ENCODE measurements at regions not wholly inside any gene's neighbourhood (a gene's known extent, or its start where the extent isn't known, plus 50 kb on each side); places are given as distances from the start of the nearest gene placed in this dataset.

DNA sequence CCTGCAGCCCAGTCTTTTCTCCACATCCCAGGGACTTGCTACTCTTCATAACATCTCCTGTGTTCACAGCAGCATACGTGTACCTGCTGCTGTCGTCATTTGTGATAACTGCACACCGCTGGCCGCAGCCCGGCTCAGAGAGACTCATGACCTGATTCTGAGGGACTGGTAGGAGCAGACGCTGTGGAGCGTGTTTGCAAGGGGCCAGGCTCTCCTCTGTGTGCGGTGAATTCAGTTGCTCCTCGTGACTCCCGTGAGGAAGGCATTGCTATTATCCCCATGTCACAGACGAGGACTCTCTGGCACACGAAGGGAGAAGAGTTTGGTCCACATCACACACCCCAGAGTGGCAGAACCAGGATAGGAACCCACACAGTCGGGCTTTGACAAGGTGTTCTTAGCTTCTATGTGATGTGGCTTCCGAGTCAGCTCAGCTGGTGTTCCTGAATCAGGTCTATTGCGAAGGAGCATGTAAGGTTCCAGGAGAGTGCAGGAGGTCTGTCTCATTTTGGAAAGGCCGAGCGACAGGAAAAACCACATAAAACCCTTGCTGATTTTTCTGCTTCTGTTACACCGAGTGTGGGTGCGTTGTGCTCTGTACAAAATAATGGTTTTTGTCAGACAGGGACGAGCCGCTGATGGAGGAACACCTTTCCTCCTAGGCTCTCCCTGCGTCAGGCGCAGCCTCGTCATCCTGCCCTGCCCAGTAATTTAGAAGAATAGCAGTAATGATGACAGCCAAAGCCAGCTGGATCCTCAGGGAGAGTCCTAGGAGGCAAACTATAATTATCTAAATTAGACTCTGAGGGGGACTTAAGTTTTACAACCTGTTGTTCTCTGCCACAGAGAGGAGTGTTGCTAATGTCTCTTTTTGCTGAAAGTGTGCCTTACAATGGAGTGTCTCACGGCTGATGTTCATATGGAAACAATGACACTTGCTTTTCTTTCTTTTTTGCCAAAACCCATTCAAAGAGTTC is 157.5 kb upstream of the RGMA start:
- H3K4me3 ChIP-seq (ENCODE audit: low read length), result no peak overlapping the region
- TF ChIP-seq ZNF274 (IDR thresholded peaks at IDR 0.05; ENCODE audit: low read depth, low read length), result no peak

DNA sequence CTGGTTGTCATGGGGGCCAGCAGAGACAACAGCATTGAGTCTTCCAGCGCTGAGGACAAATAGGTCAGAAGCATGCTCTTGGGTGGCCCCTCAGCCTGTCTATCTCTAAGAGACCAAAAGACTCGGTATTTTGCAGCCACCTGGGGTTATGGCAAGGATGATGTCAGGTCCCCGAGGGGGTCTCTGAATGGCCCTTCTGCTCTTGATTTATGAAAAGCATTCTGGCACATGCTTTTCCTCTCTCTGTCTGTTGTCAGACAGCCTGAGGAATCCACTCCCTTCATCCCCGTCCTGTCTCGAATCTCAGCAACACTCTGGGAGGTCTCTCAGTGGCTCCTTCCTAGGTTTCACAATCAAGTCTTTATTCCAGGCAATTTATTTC is 156.6 kb upstream of the RGMA start:
- no peak overlapping the region for H3K4me3 ChIP-seq (ENCODE audit: low read length)
- TF ChIP-seq ZNF274 (IDR thresholded peaks at IDR 0.05; ENCODE audit: low read depth, low read length), result no peak

- TF ChIP-seq ZNF274 (IDR thresholded peaks at IDR 0.05; ENCODE audit: low read depth, low read length), result no peak
- no peak overlapping the region for H3K4me3 ChIP-seq (ENCODE audit: low read length)
Measured at GRCh38 chr15:93244696-93245660, 156.0 kb upstream of the RGMA start.

GRCh38 chr15:93243573-93243972 is 154.6 kb upstream of the RGMA start:
- no peak for TF ChIP-seq ZNF274 (IDR thresholded peaks at IDR 0.05; ENCODE audit: low read depth, low read length)
- H3K4me3 ChIP-seq (ENCODE audit: low read length), result no peak overlapping the region

DNA sequence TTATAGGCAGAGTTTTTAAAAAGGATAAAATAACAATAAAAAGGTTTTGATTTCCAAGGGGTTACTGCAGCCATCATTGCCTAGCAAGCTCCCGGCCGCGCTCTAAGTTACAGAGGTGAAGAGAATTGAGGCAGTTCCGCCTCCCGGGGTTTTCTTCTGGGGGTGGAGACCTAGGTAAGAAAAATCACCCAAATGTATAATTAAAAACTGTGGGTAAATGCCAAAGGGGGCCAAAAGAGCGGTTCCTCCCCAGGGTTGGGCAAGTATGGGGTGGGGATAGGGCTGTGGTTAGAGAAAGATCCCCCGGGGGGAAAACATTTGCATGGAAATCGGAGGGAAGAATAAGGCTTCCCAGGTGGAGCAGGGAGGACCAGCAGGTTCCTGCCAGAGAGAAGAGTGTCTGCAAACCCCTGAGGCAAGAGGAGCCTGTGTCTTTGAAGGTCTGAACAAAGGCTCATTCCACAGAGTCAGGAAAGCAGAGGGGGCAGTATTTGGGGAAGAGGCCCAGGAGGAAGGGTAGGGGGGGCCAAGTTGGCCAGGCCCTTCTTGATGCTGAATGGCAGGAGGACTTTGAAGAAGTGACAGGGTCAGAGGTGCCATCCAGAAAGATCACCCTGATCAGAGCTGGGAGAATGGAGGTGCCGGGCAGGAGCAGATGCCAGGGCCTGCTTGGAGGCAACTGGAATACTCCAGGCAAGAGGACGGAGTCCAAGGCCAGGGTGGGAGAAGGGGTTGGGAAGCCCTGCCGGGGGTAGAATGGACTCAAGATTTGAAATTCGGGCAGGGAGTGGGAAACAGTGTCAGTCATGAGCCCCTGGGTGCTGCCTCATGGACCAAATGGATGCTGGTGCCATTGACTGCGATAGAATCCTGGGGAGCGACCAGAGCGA is 152.9 kb upstream of the RGMA start:
- TF ChIP-seq ZNF274 (IDR thresholded peaks at IDR 0.05; ENCODE audit: low read depth, low read length), result no peak
- H3K4me3 ChIP-seq (ENCODE audit: low read length), result no peak overlapping the region

GRCh38 chr15:93239993-93240392 is 151.0 kb upstream of the RGMA start:
- TF ChIP-seq ZNF274 (IDR thresholded peaks at IDR 0.05; ENCODE audit: low read depth, low read length), result no peak
- H3K4me3 ChIP-seq (ENCODE audit: low read length), result no peak overlapping the region

DNA sequence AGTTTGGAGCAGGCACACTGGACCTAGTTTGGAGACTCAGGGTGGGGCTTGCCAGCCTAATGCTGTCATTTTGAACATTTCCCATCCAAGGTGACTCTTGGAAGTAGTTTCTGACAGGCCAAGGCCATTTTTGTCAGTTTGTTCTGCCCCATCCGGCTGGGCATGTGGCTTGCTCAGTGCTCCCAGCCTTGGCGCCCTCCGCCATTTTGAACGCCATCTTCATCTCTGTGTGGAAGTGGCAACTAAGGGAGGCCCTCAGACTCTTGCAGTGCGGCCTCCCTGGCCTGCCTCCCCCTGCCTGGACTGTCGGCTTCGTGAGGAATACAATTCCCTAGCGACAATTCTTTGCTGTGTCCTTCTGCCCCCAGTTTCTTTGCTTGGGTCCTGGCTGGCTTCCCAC is 150.6 kb upstream of the RGMA start:
- no peak for TF ChIP-seq ZNF274 (IDR thresholded peaks at IDR 0.05; ENCODE audit: low read depth, low read length)
- no peak overlapping the region for H3K4me3 ChIP-seq (ENCODE audit: low read length)

DNA sequence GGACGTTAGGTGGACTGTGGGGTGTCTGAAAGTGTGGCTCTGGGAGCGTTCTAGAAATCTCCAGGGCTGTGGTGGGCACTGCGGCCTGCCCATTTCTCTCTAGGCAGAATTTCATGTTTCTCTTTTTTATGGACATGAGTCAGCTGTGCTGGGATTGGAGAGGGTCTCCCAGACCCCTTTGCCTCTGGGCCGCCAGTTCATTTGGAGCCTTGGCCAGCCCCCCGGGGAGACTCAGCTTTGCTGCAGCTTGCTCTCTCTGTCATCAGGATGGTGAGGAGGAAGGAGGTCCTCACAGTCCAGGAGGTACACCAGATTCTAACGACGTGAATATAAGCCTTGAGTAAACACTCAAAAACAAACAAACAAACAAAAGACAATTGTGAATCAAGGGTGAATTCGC is 149.6 kb upstream of the RGMA start:
- no peak for TF ChIP-seq ZNF274 (IDR thresholded peaks at IDR 0.05; ENCODE audit: low read depth, low read length)

DNA sequence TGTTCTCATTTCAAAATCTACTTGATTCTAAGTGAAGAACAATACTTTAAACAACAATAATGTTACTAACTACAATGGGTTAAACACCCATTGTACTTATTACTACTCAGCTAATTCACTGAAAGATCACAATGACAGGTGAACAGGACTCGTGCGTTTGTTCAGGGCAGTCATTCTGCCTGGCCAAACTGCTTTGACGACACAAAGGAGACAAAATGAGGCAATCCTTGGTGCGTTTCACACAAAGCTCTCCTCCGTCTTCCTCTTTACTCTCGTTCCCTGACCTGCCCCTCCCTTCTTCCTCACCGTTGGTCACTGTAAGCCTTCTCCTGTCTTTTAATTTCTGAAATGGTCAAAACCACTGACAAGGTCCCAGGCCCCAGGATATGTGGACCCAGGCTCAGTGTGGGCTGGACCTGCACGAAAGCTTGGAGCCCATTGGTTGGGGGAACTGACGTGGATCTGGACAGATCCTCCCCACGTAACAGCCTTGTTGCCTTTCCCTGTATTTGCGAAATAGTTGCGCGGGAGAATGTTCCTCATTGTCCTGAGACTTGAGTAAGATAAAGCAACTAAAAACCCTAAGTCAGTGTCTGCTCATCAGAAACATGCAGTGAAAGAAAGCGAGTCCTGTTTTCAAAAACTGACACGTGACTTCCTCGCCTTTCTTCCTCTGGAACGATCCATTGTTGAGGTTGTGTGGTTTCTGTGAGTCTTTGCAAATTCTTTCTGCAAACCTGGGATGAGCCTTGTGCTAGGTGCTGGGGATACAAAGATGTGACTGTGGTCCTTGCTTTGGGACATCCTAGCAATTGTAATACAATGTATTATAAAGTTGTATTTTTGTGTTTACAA is 147.1 kb upstream of the RGMA start:
- no peak overlapping the region for H3K4me3 ChIP-seq (ENCODE audit: low read length)
- no peak for TF ChIP-seq ZNF274 (IDR thresholded peaks at IDR 0.05; ENCODE audit: low read depth, low read length)

More for the DNA sequence above, 149.6 kb upstream of the RGMA start:
- H3K4me3 ChIP-seq (ENCODE audit: low read length), result no peak overlapping the region

GRCh38 chr15:93235269-93235668 is 146.3 kb upstream of the RGMA start:
- H3K4me3 ChIP-seq (ENCODE audit: low read length), result no peak overlapping the region
- TF ChIP-seq ZNF274 (IDR thresholded peaks at IDR 0.05; ENCODE audit: low read depth, low read length), result no peak

GRCh38 chr15:93233710-93234109 is 144.7 kb upstream of the RGMA start:
- H3K4me3 ChIP-seq (ENCODE audit: low read length), result no peak overlapping the region
- TF ChIP-seq ZNF274 (IDR thresholded peaks at IDR 0.05; ENCODE audit: low read depth, low read length), result no peak

DNA sequence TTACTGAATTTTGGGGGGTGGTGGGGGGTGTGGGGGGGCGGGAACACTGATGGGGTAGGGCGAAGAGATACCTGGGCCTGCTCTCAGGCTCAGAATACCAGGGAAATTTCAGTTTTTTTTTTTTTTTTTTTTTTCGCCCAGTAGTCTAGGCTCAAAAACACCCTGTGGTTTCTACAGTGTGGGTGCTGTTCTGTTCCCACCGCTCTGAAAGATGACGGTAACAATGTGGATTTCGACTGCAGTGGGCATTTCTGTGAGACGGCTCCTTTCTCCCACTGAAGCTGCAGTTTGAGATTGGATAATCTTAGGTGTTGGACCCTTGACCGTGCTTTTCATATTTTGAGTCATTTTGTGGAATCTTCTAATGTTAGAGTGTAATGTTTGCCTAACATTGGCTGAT is 143.8 kb upstream of the RGMA start:
- H3K4me3 ChIP-seq (ENCODE audit: low read length), result no peak overlapping the region

DNA sequence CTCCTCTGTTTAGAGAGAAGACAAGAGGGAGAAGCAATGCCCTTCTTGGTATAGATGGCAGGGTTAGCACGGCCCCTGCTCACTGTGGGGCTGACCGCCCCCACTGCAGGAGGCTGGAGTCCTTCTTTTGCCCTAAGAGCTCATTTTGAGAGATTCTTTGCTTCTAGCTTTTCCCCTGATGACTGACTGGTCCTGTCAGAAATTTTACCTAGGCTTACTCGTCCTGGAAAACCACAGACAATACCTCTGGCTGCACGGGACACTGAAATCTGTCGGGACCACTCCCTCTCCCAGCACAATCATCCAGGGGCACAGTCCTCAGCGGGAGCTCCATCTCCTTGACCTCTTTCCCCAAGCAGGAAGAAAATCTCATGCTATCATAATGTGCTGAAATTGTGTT is 143.0 kb upstream of the RGMA start:
- no peak for TF ChIP-seq ZNF274 (IDR thresholded peaks at IDR 0.05; ENCODE audit: low read depth, low read length)
- no peak overlapping the region for H3K4me3 ChIP-seq (ENCODE audit: low read length)

More for the DNA sequence above, 143.8 kb upstream of the RGMA start:
- TF ChIP-seq ZNF274 (IDR thresholded peaks at IDR 0.05; ENCODE audit: low read depth, low read length), result no peak

All from GM08714 (cell line).